ENCODE measurements at regions not wholly inside any gene's neighbourhood (a gene's known extent, or its start where the extent isn't known, plus 50 kb on each side); places are given as distances from the start of the nearest gene placed in this dataset.

DNA sequence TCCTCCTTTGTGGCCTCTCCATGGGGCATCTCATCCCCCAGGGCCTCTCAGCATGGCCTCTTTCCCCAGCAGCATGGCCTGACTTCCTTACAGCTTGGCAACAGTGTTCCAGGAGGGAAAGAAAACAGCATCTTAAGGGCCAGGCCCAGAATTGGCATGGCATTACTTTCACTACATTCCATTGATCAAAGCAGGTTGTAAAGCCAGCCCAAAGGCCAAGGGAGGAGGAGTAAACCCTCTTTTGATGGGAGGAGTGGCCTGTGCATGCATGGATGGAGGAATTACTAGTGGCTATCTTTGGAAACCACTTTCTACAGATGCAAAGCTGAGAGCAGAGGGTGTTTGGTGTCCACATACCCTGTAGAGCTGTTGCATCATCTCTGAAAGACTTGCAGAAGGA lies 149.4 kb downstream of the AIPL1 start:
- H3K4me3 ChIP-seq = no peak overlapping the region
- no peak overlapping the region for H3K27ac ChIP-seq (replicated peaks)
- H3K27me3 ChIP-seq (ENCODE audit: low read depth) = peaks cover 30% of the 10 kb centered on the region
- intact Hi-C loops (cut with micrococcal nuclease) = no loop called here
- H3K4me1 ChIP-seq = no peaks in the 10 kb centered on the region
- TF ChIP-seq CTCF (IDR thresholded peaks at IDR 0.05; ENCODE audit: borderline replicate concordance) = no peak
- no peaks in the 10 kb centered on the region for H3K36me3 ChIP-seq
- peaks cover 11% of the 10 kb centered on the region for H3K9me3 ChIP-seq (replicated peaks)
- DNase-seq = no peak

DNA sequence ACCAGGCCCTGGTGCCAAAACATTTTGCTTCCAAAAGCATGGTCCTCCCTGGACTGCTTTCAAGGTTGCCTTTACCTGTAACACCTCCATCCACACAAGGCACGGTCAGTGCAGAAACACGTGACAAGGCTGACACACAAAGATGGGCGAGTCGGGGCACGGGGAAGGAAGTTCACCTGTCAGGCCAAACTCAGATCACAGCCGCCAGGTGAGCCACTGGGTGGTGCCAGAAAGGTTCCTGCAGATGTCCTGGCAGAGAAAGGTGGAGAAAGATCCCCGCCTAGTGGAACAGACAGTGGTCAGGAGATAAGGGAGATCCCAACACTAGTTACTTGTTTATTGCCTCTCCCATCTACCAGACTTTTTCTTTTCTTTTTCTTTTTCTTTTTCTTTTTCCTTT lies 155.3 kb downstream of the AIPL1 start:
- no peak for DNase-seq
- H3K27me3 ChIP-seq (ENCODE audit: low read depth) = peaks cover 21% of the 10 kb centered on the region
- no peaks in the 10 kb centered on the region for H3K36me3 ChIP-seq
- H3K9me3 ChIP-seq (replicated peaks) = peaks cover 11% of the 10 kb centered on the region
- H3K4me3 ChIP-seq = no peak overlapping the region
- no peak overlapping the region for H3K27ac ChIP-seq (replicated peaks)
- intact Hi-C loops (cut with micrococcal nuclease) = no loop called here
- H3K4me1 ChIP-seq = no peaks in the 10 kb centered on the region
- TF ChIP-seq CTCF (IDR thresholded peaks at IDR 0.05; ENCODE audit: borderline replicate concordance) = no peak

DNA sequence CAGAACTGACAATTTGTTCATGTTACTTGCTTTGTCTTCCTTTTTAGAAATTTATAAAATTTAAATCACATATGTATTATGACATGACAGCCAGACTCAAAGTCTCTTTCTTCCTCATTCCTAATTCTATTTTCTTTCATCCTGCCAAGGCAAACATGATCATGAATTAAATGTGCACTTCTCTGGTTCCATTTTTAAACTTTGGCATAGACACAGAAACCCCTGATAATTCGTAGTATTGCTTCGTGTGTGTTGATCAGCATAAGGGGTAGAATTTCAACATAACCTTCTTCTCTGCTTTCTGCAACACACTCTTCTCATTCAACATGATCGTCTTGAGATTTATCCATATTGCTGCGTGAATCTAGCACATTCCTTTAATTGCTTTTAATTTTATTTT lies 156.5 kb downstream of the AIPL1 start:
- TF ChIP-seq CTCF (IDR thresholded peaks at IDR 0.05; ENCODE audit: borderline replicate concordance) = no peak
- H3K27ac ChIP-seq (replicated peaks) = no peak overlapping the region
- H3K4me3 ChIP-seq = no peak overlapping the region
- no peaks in the 10 kb centered on the region for H3K36me3 ChIP-seq
- intact Hi-C loops (cut with micrococcal nuclease) = no loop called here
- DNase-seq = no peak
- peaks cover 21% of the 10 kb centered on the region for H3K27me3 ChIP-seq (ENCODE audit: low read depth)
- peaks cover 11% of the 10 kb centered on the region for H3K9me3 ChIP-seq (replicated peaks)
- H3K4me1 ChIP-seq = no peaks in the 10 kb centered on the region

DNA sequence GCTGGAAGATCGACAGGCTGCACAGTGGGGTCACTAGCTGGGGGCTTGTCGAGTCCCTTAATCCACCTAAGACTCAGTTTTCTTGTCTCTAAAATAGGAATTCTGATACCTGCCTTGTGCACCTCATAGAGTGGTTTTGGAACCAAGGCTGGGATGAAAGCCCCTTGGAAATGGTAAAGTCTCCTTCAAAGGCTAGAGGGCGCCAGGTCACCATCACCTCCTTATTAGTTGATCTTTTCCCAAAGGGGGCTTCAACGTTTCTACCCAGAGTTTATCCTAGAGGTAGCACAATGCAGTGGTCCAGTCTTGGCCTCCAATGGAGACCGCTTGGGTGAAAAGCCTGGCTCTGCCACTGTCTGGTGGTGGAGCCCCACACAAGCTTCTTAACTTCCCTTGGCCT lies 158.2 kb downstream of the AIPL1 start:
- intact Hi-C loops (cut with micrococcal nuclease) = no loop called here
- H3K27me3 ChIP-seq (ENCODE audit: low read depth) = peaks cover 31% of the 10 kb centered on the region
- no peak for DNase-seq
- H3K4me1 ChIP-seq = no peaks in the 10 kb centered on the region
- no peaks in the 10 kb centered on the region for H3K36me3 ChIP-seq
- H3K27ac ChIP-seq (replicated peaks) = no peak overlapping the region
- H3K9me3 ChIP-seq (replicated peaks) = peaks cover 11% of the 10 kb centered on the region
- no peak overlapping the region for H3K4me3 ChIP-seq
- peak; percentile 19 for TF ChIP-seq CTCF (IDR thresholded peaks at IDR 0.05; ENCODE audit: borderline replicate concordance)

DNA sequence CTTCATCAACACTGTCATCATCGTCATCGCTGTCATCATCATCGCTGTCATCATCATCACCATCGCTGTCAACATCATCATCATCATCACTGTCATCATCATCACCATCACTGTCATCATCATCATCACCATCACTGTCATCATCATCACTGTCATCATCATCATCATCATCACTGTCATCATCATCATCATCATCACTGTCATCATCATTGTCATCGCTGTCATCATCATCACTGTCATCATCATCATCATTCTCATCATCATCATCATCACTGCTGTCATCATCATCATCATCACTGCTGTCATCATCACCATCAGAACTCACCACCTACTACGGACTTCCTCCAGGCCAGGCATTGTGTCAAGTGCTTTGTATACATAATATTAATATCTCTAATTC lies 160.6 kb downstream of the AIPL1 start:
- no peak for TF ChIP-seq CTCF (IDR thresholded peaks at IDR 0.05; ENCODE audit: borderline replicate concordance)
- no peaks in the 10 kb centered on the region for H3K9me3 ChIP-seq (replicated peaks)
- intact Hi-C loops (cut with micrococcal nuclease) = no loop called here
- no peak for DNase-seq
- no peak overlapping the region for H3K4me3 ChIP-seq
- H3K4me1 ChIP-seq = no peaks in the 10 kb centered on the region
- H3K27ac ChIP-seq (replicated peaks) = no peak overlapping the region
- H3K27me3 ChIP-seq (ENCODE audit: low read depth) = peaks cover 10% of the 10 kb centered on the region
- no peaks in the 10 kb centered on the region for H3K36me3 ChIP-seq

DNA sequence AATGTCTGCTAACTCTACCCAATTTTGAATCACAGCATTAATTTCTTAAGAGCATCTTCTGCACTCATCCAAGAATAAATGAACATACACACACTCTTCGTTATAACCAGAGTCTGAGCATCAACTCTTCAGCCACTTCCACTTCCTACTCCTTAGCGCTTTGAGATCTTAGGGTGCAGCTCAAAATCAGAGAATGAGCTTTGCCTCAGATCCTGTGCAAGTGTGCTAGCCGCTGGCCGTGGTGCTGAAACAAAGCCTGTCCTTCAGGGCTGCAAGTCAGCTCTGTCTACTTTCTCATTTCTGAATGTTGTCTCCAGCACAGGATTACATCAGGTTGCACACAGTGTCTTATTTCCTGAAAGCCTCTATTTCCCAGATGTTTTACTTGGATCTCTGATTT lies 165.4 kb downstream of the AIPL1 start:
- Histone ChIP-seq H3K36me3 (no peaks in the 10 kb centered on the region), H3K4me1 (no peaks in the 10 kb centered on the region), H3K9me3 (replicated peaks) (peaks cover 12% of the 10 kb centered on the region), H3K27ac (replicated peaks) (no peak overlapping the region), H3K4me3 (no peak overlapping the region), H3K27me3 (ENCODE audit: low read depth) (peaks cover 10% of the 10 kb centered on the region)
- no peak for TF ChIP-seq CTCF (IDR thresholded peaks at IDR 0.05; ENCODE audit: borderline replicate concordance)
- intact Hi-C loops (cut with micrococcal nuclease) = no loop called here
- peak; percentile 22 for DNase-seq
